ENCODE measurements at regions not wholly inside any gene's neighbourhood (a gene's known extent, or its start where the extent isn't known, plus 50 kb on each side); places are given as distances from the start of the nearest gene placed in this dataset.
"Not testable (repeated sequence)": the region's sequence is repeated elsewhere in the genome, so short reads cannot be mapped to it uniquely, and the experiment has no call there.

GRCh38 chr14:83885837-83886293 is 1644.1 kb upstream of the FLRT2 start:
- Histone ChIP-seq H3K4me2 (ENCODE audit: low read length) (no peak overlapping the region), H3K9ac (no peak overlapping the region), H3K36me3 (ENCODE audit: control insufficient read depth, insufficient read depth, low read length) (no peaks in the 10 kb centered on the region), H3K27ac (no peak overlapping the region), H3K9me3 (ENCODE audit: control insufficient read depth, low read length) (no peaks in the 10 kb centered on the region), H3K4me1 (no peaks in the 10 kb centered on the region), H3K79me2 (no peaks in the 10 kb centered on the region), H3K27me3 (ENCODE audit: control insufficient read depth, insufficient read depth, low read length) (no peaks in the 10 kb centered on the region), H2AFZ (no peak overlapping the region), H3K4me3 (ENCODE audit: low read depth, low read length) (no peak overlapping the region)
- no peak for TF ChIP-seq CTCF (IDR thresholded peaks at IDR 0.05)

DNA sequence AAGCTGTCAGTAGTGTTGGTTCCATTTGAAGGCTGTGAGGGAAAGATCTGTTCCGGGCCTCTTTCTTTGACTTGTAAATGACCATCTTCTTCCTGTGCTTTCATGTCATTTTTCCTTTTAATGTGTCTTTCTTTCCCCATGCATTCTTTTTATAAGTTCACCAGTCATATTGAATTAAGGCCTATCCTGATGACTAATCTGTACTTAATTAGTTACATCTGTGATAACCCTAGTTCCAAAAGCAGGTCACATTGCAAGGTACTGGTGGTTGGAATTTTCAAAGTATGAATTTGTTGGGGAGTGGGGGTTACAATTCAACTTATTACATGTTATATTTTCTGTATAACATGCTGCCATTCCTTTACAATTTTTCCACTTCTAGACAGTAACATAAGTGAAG is 1642.1 kb upstream of the FLRT2 start:
- no peak overlapping the region for H3K4me2 ChIP-seq (ENCODE audit: low read length)
- H3K36me3 ChIP-seq (ENCODE audit: control insufficient read depth, insufficient read depth, low read length) = no peaks in the 10 kb centered on the region
- TF ChIP-seq CTCF (IDR thresholded peaks at IDR 0.05) = no peak
- no peak overlapping the region for H3K4me3 ChIP-seq (ENCODE audit: low read depth, low read length)
- H2AFZ ChIP-seq = no peak overlapping the region
- no peak overlapping the region for H3K27ac ChIP-seq
- no peak overlapping the region for H3K9ac ChIP-seq
- no peaks in the 10 kb centered on the region for H3K4me1 ChIP-seq
- H3K9me3 ChIP-seq (ENCODE audit: control insufficient read depth, low read length) = no peaks in the 10 kb centered on the region
- H3K79me2 ChIP-seq = no peaks in the 10 kb centered on the region
- H3K27me3 ChIP-seq (ENCODE audit: control insufficient read depth, insufficient read depth, low read length) = no peaks in the 10 kb centered on the region

- no peaks in the 10 kb centered on the region for H3K9me3 ChIP-seq (ENCODE audit: control insufficient read depth, low read length)
- H3K4me2 ChIP-seq (ENCODE audit: low read length) = no peak overlapping the region
- H3K27me3 ChIP-seq (ENCODE audit: control insufficient read depth, insufficient read depth, low read length) = no peaks in the 10 kb centered on the region
- H3K36me3 ChIP-seq (ENCODE audit: control insufficient read depth, insufficient read depth, low read length) = no peaks in the 10 kb centered on the region
- H3K4me3 ChIP-seq (ENCODE audit: low read depth, low read length) = no peak overlapping the region
- no peaks in the 10 kb centered on the region for H3K79me2 ChIP-seq
- H3K27ac ChIP-seq = no peak overlapping the region
- no peak for TF ChIP-seq CTCF (IDR thresholded peaks at IDR 0.05)
- H3K4me1 ChIP-seq = no peaks in the 10 kb centered on the region
- H2AFZ ChIP-seq = no peak overlapping the region
- no peak overlapping the region for H3K9ac ChIP-seq
Measured at GRCh38 chr14:83893447-83893846, 1636.5 kb upstream of the FLRT2 start.

- Histone ChIP-seq H3K4me1 (no peaks in the 10 kb centered on the region), H3K4me3 (ENCODE audit: low read depth, low read length) (no peak overlapping the region), H3K4me2 (ENCODE audit: low read length) (no peak overlapping the region), H3K27me3 (ENCODE audit: control insufficient read depth, insufficient read depth, low read length) (no peaks in the 10 kb centered on the region), H3K79me2 (no peaks in the 10 kb centered on the region), H3K9me3 (ENCODE audit: control insufficient read depth, low read length) (no peaks in the 10 kb centered on the region), H3K27ac (no peak overlapping the region), H3K9ac (no peak overlapping the region), H2AFZ (no peak overlapping the region), H3K36me3 (ENCODE audit: control insufficient read depth, insufficient read depth, low read length) (no peaks in the 10 kb centered on the region)
- TF ChIP-seq CTCF (IDR thresholded peaks at IDR 0.05) = no peak
Measured at GRCh38 chr14:83894568-83894967, 1635.4 kb upstream of the FLRT2 start.

GRCh38 chr14:83898558-83898957 is 1631.4 kb upstream of the FLRT2 start:
- not testable (repeated sequence) for H3K27ac ChIP-seq; H3K9ac ChIP-seq; H3K4me3 ChIP-seq (ENCODE audit: low read depth, low read length); H3K27me3 ChIP-seq (ENCODE audit: control insufficient read depth, insufficient read depth, low read length); H2AFZ ChIP-seq; H3K4me2 ChIP-seq (ENCODE audit: low read length); H3K36me3 ChIP-seq (ENCODE audit: control insufficient read depth, insufficient read depth, low read length); H3K9me3 ChIP-seq (ENCODE audit: control insufficient read depth, low read length); H3K79me2 ChIP-seq; H3K4me1 ChIP-seq
